Ovary (tissue), 7 donors: ENCODE measurements at regions not wholly inside any gene's neighbourhood (a gene's known extent, or its start where the extent isn't known, plus 50 kb on each side); places are given as distances from the start of the nearest gene placed in this dataset.
"Not testable (repeated sequence)": the region's sequence is repeated elsewhere in the genome, so short reads cannot be mapped to it uniquely, and the experiment has no call there.

Experiments
- DNase-seq, 5 donors: peaks; one replicate each; pipeline ENCODE4 v3.0.0-alpha.2; 2019 to 2020
- H3K27ac ChIP-seq, 2 donors: fragments of 200-600 bp; one replicate each; pipeline versions ENCODE4 v1.5.1 to v1.8.0; 2019 to 2022
- H3K27me3 ChIP-seq: fragments of 200-600 bp; one replicate; pipeline ENCODE4 v1.8.0; 2022
- H3K36me3 ChIP-seq: fragments of 200-600 bp; sonication (generic); one replicate; pipeline ENCODE4 v1.5.1; 2019
- H3K4me1 ChIP-seq: one replicate; pipeline ENCODE4 v1.8.1; 2013; ENCODE audit warnings: mild to moderate bottlenecking, moderate library complexity; ENCODE audit not compliant: insufficient read depth
- H3K4me3 ChIP-seq: fragments of 200-600 bp; sonication (generic); one replicate; pipeline ENCODE4 v1.5.1; 2017
- H3K9me3 ChIP-seq, 2 donors: fragments of 200-600 bp in 1 of 2; sonication (generic) in 1 of 2; one replicate each; pipeline versions ENCODE4 v1.5.1 to v1.8.1; 2013 to 2019; ENCODE audit warnings: mild to moderate bottlenecking in 1 of 2, moderate library complexity in 1 of 2
- CTCF ChIP-seq, 3 donors: fragments of 450-650 bp in 2 of 3; fragments of 200-600 bp in 1 of 3; IDR thresholded peaks; one replicate each; pipeline versions ENCODE4 v1.5.1 to v1.8.0; 2016 to 2022; ENCODE audit warnings: antibody characterized with exemption in 3 of 3, mild to moderate bottlenecking in 1 of 3
- EP300 ChIP-seq: sonication (generic); formaldehyde crosslinking; IDR thresholded peaks from one replicate; pipeline ENCODE4 v1.6.1; 2017; ENCODE audit warnings: antibody characterized with exemption
- POLR2A ChIP-seq: fragments of 450-650 bp; IDR thresholded peaks from one replicate; pipeline ENCODE4 v1.6.1; 2017; ENCODE audit warnings: antibody characterized with exemption, mild to moderate bottlenecking, moderate library complexity
- WGBS, 3 donors: extraction: QIAGEN DNeasy Blood & Tissue Kit in 1 of 3; methylation state at CpG; one replicate each; pipeline versions ENCODE4 v1.1.5 to v1.1.7; 2013 to 2017; 5-methylcytosine and 5-hydroxymethylcytosine counted together
- intact Hi-C, 4 donors: fragments of 100-400 bp; cut with DNase I; formaldehyde crosslinking; loops; one replicate each; pipeline versions ENCODE4 v1.11.0 to v1.15.1; 2022 to 2023
- donor health status: DM: no; HTN: no; CAD: no; lungs with moderate emphysema.
- donor health status: DM: no; HTN: no; CAD: no.
- donor health status: Bipolar disorder and iron deficiency.
- donor health status: DM: no; HTN: no; CAD: no.
- donor health status: DM: yes; HTN: yes; CAD: no.

DNA sequence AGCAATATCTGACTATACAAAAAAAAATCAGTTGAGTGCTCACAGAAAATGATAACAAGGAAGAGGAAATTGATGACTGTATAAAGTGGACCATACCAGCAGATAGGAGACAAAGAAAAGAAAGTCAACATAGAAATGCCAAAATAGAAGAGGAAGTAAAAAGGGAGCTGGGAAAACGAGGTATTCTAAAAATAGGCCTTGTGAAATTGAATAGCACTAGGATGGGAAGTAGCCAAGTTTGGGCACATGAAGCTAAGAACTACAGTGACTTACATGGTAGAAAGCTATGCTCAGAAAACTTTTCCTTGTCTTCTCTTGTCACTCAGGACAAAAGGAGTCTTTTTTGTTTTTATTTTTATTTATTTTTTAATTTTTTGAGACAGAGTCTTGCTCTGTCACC lies 76.2 kb upstream of the APBB1IP start:
- Histone ChIP-seq H3K4me3 (no peak overlapping the region), H3K27me3 (no peaks in the 10 kb centered on the region), H3K36me3 (no peaks in the 10 kb centered on the region), H3K27ac (no peak overlapping the region), H3K4me1 (no peaks in the 10 kb centered on the region), H3K9me3 (no peaks in the 10 kb centered on the region)
- TF ChIP-seq POLR2A (no peak), CTCF (IDR thresholded peaks at IDR 0.05) (no peak), EP300 (no peak)
- WGBS, 3 donors: 5 to 9% (median 8%) methylated on average over 1 of the region's 1 CpG
- DNase-seq: no peak
- intact Hi-C loops: no loop called here

DNA sequence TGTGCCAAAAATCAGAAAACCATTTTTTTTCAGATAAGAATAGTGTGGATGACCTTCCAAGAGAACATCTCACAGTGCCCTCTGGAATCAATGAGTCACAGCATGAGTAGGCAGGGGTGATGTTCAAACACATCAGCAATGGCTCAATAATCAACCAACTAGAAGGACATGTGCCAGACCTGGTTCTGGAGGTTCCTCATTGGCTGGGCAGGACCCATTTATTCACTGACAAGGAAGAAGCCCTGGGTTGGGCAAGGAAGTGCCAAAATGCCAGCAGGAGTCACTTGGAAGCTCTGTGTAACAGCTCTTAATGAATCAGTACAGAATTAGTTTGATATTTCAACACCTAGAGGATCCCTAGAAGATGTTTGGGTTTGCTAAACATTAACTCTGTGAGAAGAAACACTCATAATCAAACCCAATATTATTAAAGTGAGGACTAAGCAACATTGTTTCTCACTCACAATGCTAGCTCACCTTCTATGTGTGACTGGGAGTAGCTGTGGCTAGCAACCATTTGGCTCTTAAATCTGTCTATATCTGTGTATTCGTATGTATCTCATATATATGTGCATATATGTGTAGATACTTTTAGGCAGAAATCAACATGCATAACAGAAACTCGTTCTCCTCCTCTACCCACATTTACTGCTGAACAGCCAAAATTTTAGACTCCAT lies 72.3 kb upstream of the APBB1IP start:
- no peaks in the 10 kb centered on the region for H3K4me1 ChIP-seq
- no peak for TF ChIP-seq CTCF (IDR thresholded peaks at IDR 0.05)
- no peak for TF ChIP-seq POLR2A
- TF ChIP-seq EP300: no peak
- no peak overlapping the region for H3K27ac ChIP-seq
- intact Hi-C loops: no loop called here
- H3K36me3 ChIP-seq: no peaks in the 10 kb centered on the region
- H3K4me3 ChIP-seq: no peak overlapping the region
- DNase-seq: no peak
- WGBS, 3 donors: 41 to 53% (median 47%) methylated on average over 2 of the region's 2 CpGs
- no peaks in the 10 kb centered on the region for H3K9me3 ChIP-seq
- H3K27me3 ChIP-seq: no peaks in the 10 kb centered on the region

DNA sequence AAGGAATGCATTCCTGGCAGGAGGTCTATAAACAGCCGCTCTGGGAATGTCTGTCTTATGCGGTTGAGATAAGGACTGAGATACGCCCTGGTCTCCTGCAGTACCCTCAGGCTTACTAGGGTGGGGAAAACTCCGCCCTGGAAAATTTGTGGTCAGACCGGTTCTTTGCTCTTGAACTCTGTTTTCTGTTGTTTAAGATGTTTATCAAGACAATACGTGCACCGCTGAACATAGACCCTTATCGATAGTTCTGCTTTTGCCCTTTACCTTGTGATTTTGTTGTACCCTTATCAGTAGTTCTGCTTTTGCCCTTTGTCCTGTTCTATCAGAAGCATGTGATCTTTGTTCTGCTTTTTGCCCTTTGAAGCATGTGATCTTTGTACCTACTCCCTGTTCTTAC lies 71.1 kb upstream of the APBB1IP start:
- WGBS, 3 donors: 73 to 84% (median 76%) methylated on average over 8 of the region's 8 CpGs
- H3K27me3 ChIP-seq, DNase-seq, H3K36me3 ChIP-seq, H3K4me3 ChIP-seq, H3K4me1 ChIP-seq, H3K27ac ChIP-seq, intact Hi-C loops, H3K9me3 ChIP-seq: not testable (repeated sequence)

DNA sequence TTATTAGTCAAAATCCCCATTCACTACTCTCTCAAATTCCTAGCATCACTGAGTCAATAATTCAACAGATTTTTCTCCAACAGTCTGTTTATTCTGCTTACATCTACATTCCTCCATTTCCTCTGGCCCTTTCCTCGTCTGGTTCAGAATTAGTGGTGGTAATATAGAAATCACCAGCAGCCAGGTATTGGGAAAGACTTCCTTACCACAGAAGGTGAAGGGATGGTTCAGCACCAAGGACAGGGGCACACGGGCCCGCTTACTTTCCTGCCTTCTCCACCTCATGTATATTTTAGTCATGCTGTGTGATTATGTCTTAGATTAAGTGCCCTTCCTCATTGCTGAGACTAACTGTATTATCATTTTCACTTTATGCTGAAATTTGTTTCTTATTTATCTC lies 70.4 kb upstream of the APBB1IP start:
- Histone ChIP-seq H3K4me3 (no peak overlapping the region), H3K4me1 (no peaks in the 10 kb centered on the region), H3K9me3 (no peaks in the 10 kb centered on the region), H3K27me3 (no peaks in the 10 kb centered on the region), H3K27ac (no peak overlapping the region), H3K36me3 (no peaks in the 10 kb centered on the region)
- intact Hi-C loops: no loop called here
- 1% methylated on average over 3 of the region's 3 CpGs for WGBS, 3 donors
- DNase-seq: no peak
- TF ChIP-seq CTCF (IDR thresholded peaks at IDR 0.05) (no peak), POLR2A (no peak), EP300 (no peak)

DNA sequence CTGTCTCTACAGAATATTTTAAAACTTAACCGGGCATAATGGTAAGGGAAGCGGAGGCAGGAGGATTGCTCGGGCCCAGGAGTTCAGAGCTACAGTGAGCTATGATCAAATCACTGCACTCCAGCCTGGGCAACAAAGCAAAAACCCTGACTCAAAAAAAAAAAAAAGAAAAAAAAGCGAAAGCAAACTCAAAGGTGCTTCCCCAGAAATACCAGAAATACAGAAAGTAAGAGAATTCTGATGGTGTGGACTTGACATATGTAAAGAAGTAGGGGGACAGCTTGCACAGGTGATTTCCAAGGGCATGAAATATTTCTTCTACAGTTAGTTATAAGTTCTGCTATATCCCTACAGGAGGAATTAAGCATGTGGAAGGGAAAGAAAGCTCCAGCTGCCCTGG lies 69.7 kb upstream of the APBB1IP start:
- intact Hi-C loops: no loop called here
- Histone ChIP-seq H3K27me3 (no peaks in the 10 kb centered on the region), H3K27ac (no peak overlapping the region), H3K4me1 (no peaks in the 10 kb centered on the region), H3K4me3 (no peak overlapping the region), H3K9me3 (no peaks in the 10 kb centered on the region), H3K36me3 (no peaks in the 10 kb centered on the region)
- 54 to 67% (median 60%) methylated on average over 4 of the region's 4 CpGs for WGBS, 3 donors
- TF ChIP-seq EP300 (no peak), CTCF (IDR thresholded peaks at IDR 0.05) (no peak), POLR2A (no peak)
- no peak for DNase-seq
